ENCODE measurements at regions not wholly inside any gene's neighbourhood (a gene's known extent, or its start where the extent isn't known, plus 50 kb on each side); places are given as distances from the start of the nearest gene placed in this dataset.

DNA sequence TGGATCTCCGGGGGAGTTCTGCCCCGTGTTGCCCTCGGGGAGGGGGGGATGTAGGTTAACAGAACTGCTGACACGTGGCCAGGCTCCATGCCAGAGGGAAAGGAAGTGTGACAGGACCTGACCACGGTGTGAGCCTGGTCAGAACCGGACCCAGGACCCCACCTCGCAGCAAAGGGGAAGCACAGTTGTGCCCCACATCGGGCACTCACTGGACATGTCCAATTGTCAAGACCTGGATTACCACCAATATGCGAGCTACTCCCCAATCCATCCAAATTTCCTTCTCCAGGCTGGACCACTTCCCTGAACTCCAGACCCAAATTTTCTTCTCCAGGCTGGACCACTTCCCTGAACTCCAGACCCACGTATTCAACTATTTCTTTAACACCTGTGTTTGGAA lies 78.8 kb upstream of the PIWIL1 start:
- no peak for FAIRE-seq
- TF ChIP-seq, protein P1, sequence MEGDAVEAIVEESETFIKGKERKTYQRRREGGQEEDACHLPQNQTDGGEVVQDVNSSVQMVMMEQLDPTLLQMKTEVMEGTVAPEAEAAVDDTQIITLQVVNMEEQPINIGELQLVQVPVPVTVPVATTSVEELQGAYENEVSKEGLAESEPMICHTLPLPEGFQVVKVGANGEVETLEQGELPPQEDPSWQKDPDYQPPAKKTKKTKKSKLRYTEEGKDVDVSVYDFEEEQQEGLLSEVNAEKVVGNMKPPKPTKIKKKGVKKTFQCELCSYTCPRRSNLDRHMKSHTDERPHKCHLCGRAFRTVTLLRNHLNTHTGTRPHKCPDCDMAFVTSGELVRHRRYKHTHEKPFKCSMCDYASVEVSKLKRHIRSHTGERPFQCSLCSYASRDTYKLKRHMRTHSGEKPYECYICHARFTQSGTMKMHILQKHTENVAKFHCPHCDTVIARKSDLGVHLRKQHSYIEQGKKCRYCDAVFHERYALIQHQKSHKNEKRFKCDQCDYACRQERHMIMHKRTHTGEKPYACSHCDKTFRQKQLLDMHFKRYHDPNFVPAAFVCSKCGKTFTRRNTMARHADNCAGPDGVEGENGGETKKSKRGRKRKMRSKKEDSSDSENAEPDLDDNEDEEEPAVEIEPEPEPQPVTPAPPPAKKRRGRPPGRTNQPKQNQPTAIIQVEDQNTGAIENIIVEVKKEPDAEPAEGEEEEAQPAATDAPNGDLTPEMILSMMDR (IDR thresholded peaks at IDR 0.05; ENCODE audit: insufficient read depth, low read length, severe bottlenecking): no peak
- no peak for DNase-seq (ENCODE audit: low read depth)
- H3K36me3 ChIP-seq (ENCODE audit: control insufficient read depth, insufficient read depth, low read length): no peaks in the 10 kb centered on the region
- H3K27me3 ChIP-seq (ENCODE audit: control insufficient read depth, insufficient read depth, low read length): no peaks in the 10 kb centered on the region
- H3K4me3 ChIP-seq (ENCODE audit: low read depth, low read length): no peak overlapping the region

DNA sequence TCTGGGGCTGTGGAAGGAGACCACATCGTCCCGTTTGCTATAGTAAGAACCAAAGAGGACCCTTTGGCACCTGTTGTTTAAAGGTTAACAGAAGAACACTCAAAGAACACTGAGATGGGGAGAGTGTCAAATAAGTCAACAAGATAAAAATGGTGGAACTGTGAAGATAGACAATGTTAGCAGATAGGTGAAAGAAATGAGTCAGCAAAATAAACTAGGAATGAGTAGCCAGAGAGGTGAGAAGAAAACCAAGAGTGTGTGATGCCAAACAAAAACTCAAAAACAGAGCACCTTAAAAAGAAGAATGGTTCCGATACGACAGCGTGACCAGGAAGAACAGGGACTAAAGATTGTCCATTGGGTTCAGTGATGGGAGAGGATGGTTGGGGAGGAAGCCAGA lies 74.7 kb upstream of the PIWIL1 start:
- Histone ChIP-seq H3K27me3 (ENCODE audit: control insufficient read depth, insufficient read depth, low read length) (no peaks in the 10 kb centered on the region), H3K36me3 (ENCODE audit: control insufficient read depth, insufficient read depth, low read length) (no peaks in the 10 kb centered on the region), H3K4me3 (ENCODE audit: low read depth, low read length) (no peak overlapping the region)
- no peak for FAIRE-seq
- TF ChIP-seq, protein P1 (IDR thresholded peaks at IDR 0.05; ENCODE audit: insufficient read depth, low read length, severe bottlenecking): no peak
- DNase-seq (ENCODE audit: low read depth): no peak

DNA sequence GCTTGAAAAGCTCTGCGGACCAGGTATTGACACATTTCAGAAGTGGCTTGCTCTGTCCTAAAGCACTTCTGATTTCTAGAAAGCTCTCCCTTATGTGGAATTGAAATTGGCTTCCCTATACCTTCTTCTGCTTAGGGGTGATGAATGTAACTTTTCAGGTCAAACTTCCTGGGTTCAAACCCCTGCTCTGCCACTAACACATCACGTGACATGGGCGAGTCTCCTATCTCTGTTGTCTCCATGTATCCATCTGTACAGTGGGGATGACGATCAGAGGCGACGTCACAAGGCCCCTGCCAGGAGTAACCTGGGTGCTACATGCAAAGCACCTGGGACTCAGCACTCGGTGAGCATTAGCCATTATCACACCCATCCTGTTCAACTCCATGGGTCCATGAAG lies 73.7 kb upstream of the PIWIL1 start:
- FAIRE-seq: no peak
- Histone ChIP-seq H3K36me3 (ENCODE audit: control insufficient read depth, insufficient read depth, low read length) (no peaks in the 10 kb centered on the region), H3K4me3 (ENCODE audit: low read depth, low read length) (no peak overlapping the region), H3K27me3 (ENCODE audit: control insufficient read depth, insufficient read depth, low read length) (no peaks in the 10 kb centered on the region)
- DNase-seq (ENCODE audit: low read depth): no peak
- TF ChIP-seq, protein P1 (IDR thresholded peaks at IDR 0.05; ENCODE audit: insufficient read depth, low read length, severe bottlenecking): no peak

DNA sequence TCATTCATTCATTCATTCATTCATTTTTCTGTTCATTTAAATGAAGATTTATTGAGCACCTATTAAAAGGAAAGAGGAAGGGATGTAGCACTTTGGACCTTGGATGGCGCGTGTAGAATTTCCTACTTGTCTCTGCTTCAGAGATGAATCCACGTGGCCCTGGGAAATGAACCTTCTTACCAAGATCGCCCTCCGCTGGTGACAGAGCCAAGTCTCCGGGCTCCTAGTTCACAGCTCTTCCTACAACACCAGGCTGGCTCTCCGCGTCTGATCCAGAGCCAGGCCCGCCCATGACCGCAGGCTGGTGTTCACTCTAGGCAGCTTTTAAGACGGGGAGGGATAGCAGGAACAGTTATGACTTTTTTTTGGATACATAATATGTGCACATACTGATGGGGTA lies 70.9 kb upstream of the PIWIL1 start:
- Histone ChIP-seq H3K27me3 (ENCODE audit: control insufficient read depth, insufficient read depth, low read length) (no peaks in the 10 kb centered on the region), H3K4me3 (ENCODE audit: low read depth, low read length) (no peak overlapping the region), H3K36me3 (ENCODE audit: control insufficient read depth, insufficient read depth, low read length) (no peaks in the 10 kb centered on the region)
- no peak for FAIRE-seq
- no peak for DNase-seq (ENCODE audit: low read depth)
- TF ChIP-seq, protein P1 (IDR thresholded peaks at IDR 0.05; ENCODE audit: insufficient read depth, low read length, severe bottlenecking): no peak

DNA sequence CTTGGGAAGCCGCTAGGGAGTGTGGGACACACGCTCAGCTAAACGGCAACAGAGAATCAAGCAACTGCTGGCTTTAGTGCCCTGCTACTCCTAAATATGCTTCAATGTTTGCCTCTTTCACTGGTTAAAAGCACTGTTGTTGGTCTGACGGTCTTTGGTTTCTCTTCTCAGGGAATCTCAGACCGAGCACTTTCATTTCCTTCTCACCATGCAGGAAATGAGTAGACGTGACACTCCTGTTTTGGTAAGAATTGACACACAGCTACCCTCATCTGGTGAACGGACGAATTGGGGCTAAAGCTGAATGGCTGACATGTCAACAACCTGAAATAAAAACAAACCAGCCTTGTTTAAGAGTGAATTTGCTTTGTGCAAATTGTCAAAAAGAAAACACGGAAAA lies 57.5 kb upstream of the PIWIL1 start:
- Histone ChIP-seq H3K4me3 (ENCODE audit: low read depth, low read length) (no peak overlapping the region), H3K27me3 (ENCODE audit: control insufficient read depth, insufficient read depth, low read length) (no peaks in the 10 kb centered on the region), H3K36me3 (ENCODE audit: control insufficient read depth, insufficient read depth, low read length) (no peaks in the 10 kb centered on the region)
- TF ChIP-seq, protein P1 (IDR thresholded peaks at IDR 0.05; ENCODE audit: insufficient read depth, low read length, severe bottlenecking): no peak
- peak; percentile 8 for DNase-seq (ENCODE audit: low read depth)
- peak; percentile 28 for FAIRE-seq

DNA sequence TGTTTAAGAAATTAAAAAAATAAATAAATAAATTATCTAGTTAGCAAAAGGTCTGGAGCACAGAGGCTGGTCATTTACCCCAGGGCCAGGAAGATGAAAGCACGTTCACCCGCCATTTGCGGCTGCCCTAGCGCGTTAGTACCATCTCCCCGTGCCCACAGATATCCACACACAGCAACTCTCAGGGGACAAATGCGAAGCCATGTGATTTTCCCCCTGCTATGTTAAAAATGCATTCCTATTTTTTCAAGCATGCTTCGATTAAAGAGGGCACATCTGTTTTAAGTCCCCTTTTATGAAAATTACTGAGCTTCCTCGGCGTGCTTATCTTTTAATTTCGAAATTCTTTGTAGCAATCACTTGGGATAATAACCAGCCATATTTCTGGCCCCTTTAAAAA lies 56.9 kb upstream of the PIWIL1 start:
- TF ChIP-seq, protein P1 (IDR thresholded peaks at IDR 0.05; ENCODE audit: insufficient read depth, low read length, severe bottlenecking): no peak
- DNase-seq (ENCODE audit: low read depth) (no peak), FAIRE-seq (no peak)
- H3K36me3 ChIP-seq (ENCODE audit: control insufficient read depth, insufficient read depth, low read length): no peaks in the 10 kb centered on the region
- H3K4me3 ChIP-seq (ENCODE audit: low read depth, low read length): no peak overlapping the region
- H3K27me3 ChIP-seq (ENCODE audit: control insufficient read depth, insufficient read depth, low read length): no peaks in the 10 kb centered on the region
